Activated CD8-positive, alpha-beta T cell treated with anti-CD3 and anti-CD28 coated beads, Interleukin-2, amount 10 ng/mL, durations not matched to agents 7 days and 5 days (primary cell): ENCODE measurements at regions not wholly inside any gene's neighbourhood (a gene's known extent, or its start where the extent isn't known, plus 50 kb on each side); places are given as distances from the start of the nearest gene placed in this dataset.
"Not testable (repeated sequence)": the region's sequence is repeated elsewhere in the genome, so short reads cannot be mapped to it uniquely, and the experiment has no call there.

Source experiments
- ATAC-seq: fragments of 150-1000 bp; cut with Tn5 transposase; one replicate; pipeline ENCODE4 v1.10.0; 2021; ENCODE audit warnings: moderate library complexity
- CTCF ChIA-PET: fragments of 350-600 bp; sonication (Branson Sonifier 250); formaldehyde crosslinking; loops from one replicate; lab custom pipeline; 2021; ENCODE audit warnings: antibody characterized with exemption; lab: Charles Lee
- POLR2A ChIA-PET: fragments of 350-600 bp; sonication (Branson Sonifier 250); formaldehyde crosslinking; loops from one replicate; lab custom pipeline; 2021; ENCODE audit warnings: antibody characterized with exemption; lab: Charles Lee
- DNase-seq: peaks from one replicate; pipeline ENCODE4 v3.0.0-alpha.2; 2020
- H3K27ac Mint-ChIP-seq: one replicate; pipeline ENCODE4 v1.8.0; 2021; ENCODE audit warnings: mild to moderate bottlenecking, mixed read lengths
- H3K27me3 Mint-ChIP-seq: one replicate; pipeline ENCODE4 v1.8.0; 2021; ENCODE audit warnings: low read depth, mixed read lengths
- H3K36me3 Mint-ChIP-seq: one replicate; pipeline ENCODE4 v1.8.0; 2021; ENCODE audit warnings: low read depth, mixed read lengths
- H3K4me1 Mint-ChIP-seq: one replicate; pipeline ENCODE4 v1.8.0; 2021; ENCODE audit warnings: low read depth, mixed read lengths
- H3K4me3 Mint-ChIP-seq: one replicate; pipeline ENCODE4 v1.8.0; 2021; ENCODE audit warnings: mild to moderate bottlenecking, mixed read lengths
- H3K9me3 Mint-ChIP-seq: one replicate; pipeline ENCODE4 v1.8.0; 2022; ENCODE audit warnings: mixed read lengths; ENCODE audit not compliant: insufficient read depth

DNA sequence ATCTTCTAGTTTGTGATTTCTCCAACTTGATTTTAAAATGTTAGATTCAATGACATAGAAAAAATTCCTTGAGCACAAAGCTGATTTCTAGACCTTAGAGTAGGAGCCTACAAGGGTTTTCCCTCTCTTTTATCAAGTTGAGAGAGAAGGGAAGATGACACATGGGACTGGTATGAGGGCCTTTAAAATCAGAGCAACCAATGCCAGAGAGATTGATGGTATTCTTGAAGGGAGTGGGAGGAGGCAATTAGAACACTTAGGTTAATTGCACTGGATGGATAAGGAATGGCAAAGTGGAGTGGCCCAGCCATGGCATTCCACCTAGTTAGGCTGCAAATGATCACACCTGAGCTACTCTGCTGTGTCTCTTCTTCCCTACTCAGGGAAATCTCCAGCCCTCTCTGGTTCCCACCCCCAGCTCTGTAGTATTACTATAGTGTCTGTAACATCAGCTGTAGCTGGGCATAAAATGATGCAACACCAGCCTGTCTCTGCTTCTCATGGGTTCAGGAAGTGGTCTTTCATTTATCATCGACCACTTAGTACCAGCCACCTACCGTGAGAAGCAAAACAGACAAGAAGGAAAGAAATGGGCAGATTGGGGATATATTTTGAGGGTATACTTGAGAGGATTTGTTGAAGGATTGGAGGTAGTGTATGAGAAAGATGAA, 333.6 kb downstream of the DLEU7 start:
- Mint-ChIP-seq H3K27me3 (peaks cover 4% of the 10 kb centered on the region), H3K36me3 (no peaks in the 10 kb centered on the region), H3K27ac (no peak overlapping the region), H3K4me3 (no peak overlapping the region), H3K9me3 (no peaks in the 10 kb centered on the region), H3K4me1 (peaks cover 2% of the 10 kb centered on the region)
- ChIA-PET CTCF (no interaction called here), POLR2A (no interaction called here)
- ATAC-seq (no peak), DNase-seq (no peak)

DNA sequence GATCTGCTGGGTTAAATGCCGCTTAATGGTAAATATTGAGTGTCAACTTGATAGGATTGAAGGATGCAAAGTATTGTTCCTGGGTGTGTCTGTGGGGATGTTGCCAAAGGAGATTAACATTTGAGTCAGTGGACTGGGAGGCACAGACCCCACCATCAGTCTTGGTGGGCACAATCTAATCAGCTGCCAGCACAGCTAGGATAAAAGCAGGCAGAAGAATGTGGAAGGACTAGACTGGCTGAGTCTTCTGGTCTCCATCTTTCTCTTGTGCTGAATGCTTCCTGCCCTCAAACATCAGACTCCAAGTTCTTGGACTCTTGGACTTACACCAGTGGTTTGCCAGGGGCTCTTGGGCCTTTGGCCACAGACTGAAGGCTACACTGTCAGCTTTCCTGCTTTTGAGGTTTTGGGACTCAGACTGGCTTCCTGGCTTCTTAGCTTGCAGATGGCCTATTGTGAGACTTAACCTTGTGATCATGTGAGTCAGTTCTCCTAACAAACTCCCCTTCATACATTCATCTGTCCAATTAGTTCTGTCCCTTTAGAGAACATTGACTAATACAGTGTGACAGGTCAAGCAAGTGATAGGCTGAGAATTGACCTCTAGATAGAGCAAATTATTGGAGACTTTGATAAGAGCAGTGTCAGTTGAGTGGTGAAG, 332.5 kb downstream of the DLEU7 start:
- H3K36me3 Mint-ChIP-seq, H3K27ac Mint-ChIP-seq, ATAC-seq, H3K27me3 Mint-ChIP-seq, H3K4me1 Mint-ChIP-seq, H3K4me3 Mint-ChIP-seq, DNase-seq, CTCF ChIA-PET, H3K9me3 Mint-ChIP-seq: not testable (repeated sequence)
- POLR2A ChIA-PET: interaction anchor here (1.4 kb wide), 1 partner anchor 718 kb away, joined by 3 read pairs; no protein-coding TSS in a partner anchor

DNA sequence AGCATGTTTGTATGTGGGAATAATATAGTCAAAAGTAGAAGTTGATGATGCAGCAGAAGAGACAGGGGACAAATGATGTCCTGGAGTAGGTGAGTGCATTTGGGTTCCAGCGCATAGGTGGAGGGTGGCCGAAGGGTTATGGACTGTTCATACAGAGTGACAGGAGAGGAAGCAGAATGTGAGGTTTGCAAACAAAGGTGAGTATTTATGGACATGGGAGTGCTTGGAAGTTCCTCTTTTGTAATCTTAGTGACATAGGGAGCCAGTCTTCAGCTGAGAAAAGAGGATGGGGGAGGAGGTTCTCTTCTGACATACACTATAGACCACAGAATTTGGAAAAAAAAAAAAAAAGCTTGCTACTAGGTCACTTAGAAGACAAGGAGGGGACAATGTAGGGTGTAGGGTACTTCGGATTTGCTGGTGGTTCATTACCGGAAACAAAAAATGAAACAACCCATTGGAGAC, 331.6 kb downstream of the DLEU7 start:
- Mint-ChIP-seq H3K27me3 (no peaks in the 10 kb centered on the region), H3K36me3 (no peaks in the 10 kb centered on the region), H3K27ac (no peak overlapping the region), H3K4me3 (no peak overlapping the region), H3K4me1 (peaks cover 2% of the 10 kb centered on the region), H3K9me3 (no peaks in the 10 kb centered on the region)
- peak; percentile 70 for ATAC-seq
- CTCF ChIA-PET: interaction anchor here (0.7 to 2.1 kb wide), 7 partner anchors 15 to 557 kb away, joined by 3 to 16 read pairs (median 3); no protein-coding TSS in a partner anchor
- no peak for DNase-seq
- POLR2A ChIA-PET: interaction anchor here (1.0 to 1.9 kb wide), 4 partner anchors 84 to 719 kb away, joined by 3 to 5 read pairs (median 4); no protein-coding TSS in a partner anchor

DNA sequence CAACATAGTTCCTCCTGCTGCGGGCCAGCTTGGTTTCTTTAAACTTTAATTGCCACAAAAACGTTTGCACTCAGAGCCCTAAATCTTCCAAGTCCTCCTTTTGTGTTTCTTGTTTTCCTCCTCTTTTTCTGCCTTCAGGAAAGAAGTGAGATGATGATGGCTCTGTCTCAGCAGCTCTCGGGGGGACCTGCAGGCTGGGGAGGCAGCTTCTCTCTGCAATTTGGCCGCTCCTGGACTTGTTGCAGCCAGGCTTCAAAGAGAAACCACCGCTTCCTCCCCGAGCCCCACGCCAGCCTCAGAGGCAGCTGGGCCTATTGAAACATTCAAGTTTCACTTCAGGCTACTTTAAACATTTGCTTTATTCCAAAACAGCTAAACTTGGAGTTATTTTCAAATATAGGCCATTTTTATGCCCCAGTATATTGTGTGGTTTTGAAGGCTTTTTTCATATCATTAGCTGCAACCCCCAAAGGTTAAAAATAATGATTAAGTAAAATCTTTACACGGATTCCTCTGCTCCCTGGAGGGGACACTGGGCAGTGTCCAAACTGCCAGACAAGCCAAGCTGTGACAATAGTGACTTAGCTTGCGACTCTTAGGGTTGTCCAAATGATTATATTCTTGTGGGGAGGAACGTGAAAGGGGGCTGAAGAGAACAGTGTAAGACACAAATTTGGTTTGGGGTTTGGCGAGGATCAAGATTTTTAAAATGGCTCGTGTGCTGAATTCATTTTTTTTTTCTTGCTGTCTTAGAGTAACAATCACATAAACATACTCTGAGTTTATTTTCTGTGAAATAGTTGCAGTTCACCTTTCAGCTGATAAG, 330.8 kb downstream of the DLEU7 start:
- H3K27me3 Mint-ChIP-seq: no peaks in the 10 kb centered on the region
- ChIA-PET CTCF (interaction anchor here (0.7 to 2.1 kb wide), 8 partner anchors 14 to 557 kb away, joined by 3 to 16 read pairs (median 3); no protein-coding TSS in a partner anchor), POLR2A (interaction anchor here (0.5 to 1.9 kb wide), 10 partner anchors 10 to 720 kb away, joined by 3 to 5 read pairs (median 3); no protein-coding TSS in a partner anchor)
- no peaks in the 10 kb centered on the region for H3K36me3 Mint-ChIP-seq
- H3K9me3 Mint-ChIP-seq: no peaks in the 10 kb centered on the region
- peaks cover 6% of the 10 kb centered on the region for H3K4me1 Mint-ChIP-seq
- DNase-seq: peak; percentile 78
- peak; percentile 93 for ATAC-seq
- H3K27ac Mint-ChIP-seq: no peak overlapping the region
- H3K4me3 Mint-ChIP-seq: no peak overlapping the region

DNA sequence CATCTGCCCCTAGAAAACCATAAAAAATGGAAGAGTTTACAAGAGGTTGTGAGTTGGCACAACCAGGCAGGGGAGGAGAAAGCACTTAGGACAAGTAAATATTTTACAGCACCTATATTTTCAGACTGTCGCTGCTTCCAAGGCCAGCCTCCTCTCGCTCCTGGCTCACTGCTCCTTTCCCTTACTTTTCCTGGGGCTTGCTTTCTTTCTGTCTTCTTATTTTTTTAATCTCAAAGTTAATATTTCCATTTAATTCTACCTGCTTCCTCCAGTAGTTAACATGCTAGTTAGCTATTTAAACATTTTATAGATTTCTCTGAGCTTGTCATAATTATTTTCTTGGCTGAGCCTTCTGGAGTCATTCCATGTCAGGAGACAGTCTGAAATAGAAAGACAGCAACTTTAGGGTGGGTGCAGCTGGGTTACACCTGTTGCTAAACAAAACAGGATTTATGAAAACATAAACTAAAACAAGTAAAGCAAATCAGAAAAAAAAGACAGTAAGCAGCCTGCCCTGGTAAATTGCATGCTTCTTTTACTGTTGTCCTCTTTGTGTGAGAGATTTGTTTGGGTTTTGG, 330.1 kb downstream of the DLEU7 start:
- no peak overlapping the region for H3K4me3 Mint-ChIP-seq
- H3K27ac Mint-ChIP-seq: no peak overlapping the region
- no peaks in the 10 kb centered on the region for H3K9me3 Mint-ChIP-seq
- no peak for ATAC-seq
- CTCF ChIA-PET: interaction anchor here (0.8 to 2.1 kb wide), 4 partner anchors 287 to 399 kb away, joined by 3 to 16 read pairs (median 4); no protein-coding TSS in a partner anchor
- no peak for DNase-seq
- no peaks in the 10 kb centered on the region for H3K27me3 Mint-ChIP-seq
- POLR2A ChIA-PET: interaction anchor here (0.8 to 1.9 kb wide), 5 partner anchors 9 to 516 kb away, joined by 3 to 5 read pairs (median 4); no protein-coding TSS in a partner anchor
- no peaks in the 10 kb centered on the region for H3K36me3 Mint-ChIP-seq
- peaks cover 11% of the 10 kb centered on the region for H3K4me1 Mint-ChIP-seq

DNA sequence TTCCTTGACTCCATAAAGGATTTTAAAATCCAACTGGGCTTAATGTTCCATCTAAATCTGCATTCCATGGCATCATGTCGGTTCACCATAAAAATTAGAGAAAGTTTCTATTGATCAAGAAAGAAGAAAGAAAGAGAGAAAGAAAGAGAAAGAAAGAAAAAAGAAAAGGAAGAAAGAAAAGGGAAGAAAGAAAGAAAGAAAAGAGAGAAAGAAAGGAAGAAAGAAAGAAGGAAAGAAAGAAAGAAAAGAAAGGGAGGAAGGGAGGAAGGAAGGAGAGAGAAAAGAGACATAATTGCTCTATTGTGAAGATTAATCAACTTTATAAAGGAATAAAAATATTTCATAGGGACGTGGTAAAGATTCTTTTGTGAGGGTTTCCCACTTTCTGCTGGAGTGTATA, 329.2 kb downstream of the DLEU7 start:
- Mint-ChIP-seq H3K27me3 (no peaks in the 10 kb centered on the region), H3K36me3 (no peaks in the 10 kb centered on the region), H3K4me1 (peaks cover 19% of the 10 kb centered on the region), H3K27ac (no peak overlapping the region), H3K4me3 (no peak overlapping the region), H3K9me3 (no peaks in the 10 kb centered on the region)
- ATAC-seq (no peak), DNase-seq (no peak)
- CTCF ChIA-PET: interaction anchor here (0.8 kb wide), 1 partner anchor 287 kb away, joined by 3 read pairs; no protein-coding TSS in a partner anchor
- POLR2A ChIA-PET: no interaction called here

DNA sequence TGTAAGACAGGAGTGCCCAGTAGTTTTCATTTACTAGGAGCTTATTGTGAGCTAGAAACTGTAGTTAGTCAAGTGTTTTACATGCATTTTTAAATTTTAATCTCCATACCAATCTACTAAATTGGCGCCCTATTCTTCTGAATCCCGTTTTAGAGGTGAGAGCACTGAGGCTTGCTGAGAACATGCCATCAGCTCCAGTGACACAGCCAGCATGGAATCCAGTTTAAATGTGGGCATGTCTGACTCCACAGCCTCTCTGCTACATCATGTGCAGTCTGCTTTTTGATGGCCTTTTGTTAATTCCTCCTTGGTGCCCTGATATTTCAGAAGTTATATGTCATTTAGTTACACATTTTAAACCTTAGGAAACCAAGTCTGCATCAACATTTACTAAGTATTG, 325.4 kb downstream of the DLEU7 start:
- ATAC-seq: no peak
- no peaks in the 10 kb centered on the region for H3K9me3 Mint-ChIP-seq
- no peak for DNase-seq
- H3K36me3 Mint-ChIP-seq: no peaks in the 10 kb centered on the region
- peaks cover 14% of the 10 kb centered on the region for H3K27me3 Mint-ChIP-seq
- H3K27ac Mint-ChIP-seq: no peak overlapping the region
- H3K4me1 Mint-ChIP-seq: peaks cover 18% of the 10 kb centered on the region
- CTCF ChIA-PET: interaction anchor here (1.7 kb wide), 1 partner anchor 8 kb away, joined by 4 read pairs; no protein-coding TSS in a partner anchor
- no peak overlapping the region for H3K4me3 Mint-ChIP-seq
- POLR2A ChIA-PET: no interaction called here

DNA sequence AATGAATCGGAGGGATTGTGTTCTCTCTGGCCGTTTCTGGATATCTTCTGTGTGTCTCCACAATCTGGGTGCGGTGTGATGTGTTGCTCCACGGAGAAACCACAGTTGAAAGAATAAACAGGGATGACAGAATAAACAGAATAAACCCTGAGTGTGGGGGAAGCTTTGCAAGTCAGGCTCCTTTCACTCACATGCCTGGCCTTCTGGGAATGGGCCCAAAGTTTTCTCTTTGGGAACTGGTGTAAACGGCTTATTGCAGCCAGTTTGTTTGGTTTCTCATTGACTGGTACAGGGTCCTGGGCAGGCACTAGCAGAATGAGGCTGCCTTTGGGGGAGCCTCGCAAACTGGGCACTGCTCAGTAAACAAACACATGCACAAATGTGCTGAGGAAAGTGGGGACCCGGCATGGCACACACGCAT, 324.7 kb downstream of the DLEU7 start:
- H3K36me3 Mint-ChIP-seq: no peaks in the 10 kb centered on the region
- H3K4me1 Mint-ChIP-seq: peaks cover 18% of the 10 kb centered on the region
- no peak overlapping the region for H3K27ac Mint-ChIP-seq
- ChIA-PET POLR2A (no interaction called here), CTCF (no interaction called here)
- no peaks in the 10 kb centered on the region for H3K9me3 Mint-ChIP-seq
- no peak overlapping the region for H3K4me3 Mint-ChIP-seq
- no peak for DNase-seq
- peaks cover 14% of the 10 kb centered on the region for H3K27me3 Mint-ChIP-seq
- ATAC-seq: no peak

DNA sequence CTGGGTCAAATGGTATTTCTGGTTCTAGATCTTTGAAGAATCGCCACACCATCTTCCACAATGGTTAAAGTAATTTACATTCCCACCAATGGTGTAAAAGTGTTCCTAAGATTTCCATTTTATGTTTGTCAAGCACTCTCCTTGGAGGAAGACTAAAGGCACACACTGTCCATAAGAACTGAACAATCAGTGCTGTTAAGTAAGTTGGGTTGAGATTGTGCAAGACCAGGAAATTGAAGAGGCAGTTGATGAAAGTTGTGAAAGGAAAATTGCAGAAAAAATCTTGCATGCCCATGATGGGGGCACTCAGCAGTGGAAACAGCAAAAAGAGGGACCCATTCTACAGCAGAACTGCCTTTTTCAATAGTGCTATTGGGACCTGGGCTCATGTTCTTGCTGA, 323.6 kb downstream of the DLEU7 start:
- H3K36me3 Mint-ChIP-seq: no peaks in the 10 kb centered on the region
- H3K9me3 Mint-ChIP-seq: no peaks in the 10 kb centered on the region
- peaks cover 18% of the 10 kb centered on the region for H3K4me1 Mint-ChIP-seq
- peaks cover 14% of the 10 kb centered on the region for H3K27me3 Mint-ChIP-seq
- ChIA-PET CTCF (no interaction called here), POLR2A (no interaction called here)
- H3K4me3 Mint-ChIP-seq: no peak overlapping the region
- ATAC-seq: no peak
- H3K27ac Mint-ChIP-seq: no peak overlapping the region
- DNase-seq: no peak

DNA sequence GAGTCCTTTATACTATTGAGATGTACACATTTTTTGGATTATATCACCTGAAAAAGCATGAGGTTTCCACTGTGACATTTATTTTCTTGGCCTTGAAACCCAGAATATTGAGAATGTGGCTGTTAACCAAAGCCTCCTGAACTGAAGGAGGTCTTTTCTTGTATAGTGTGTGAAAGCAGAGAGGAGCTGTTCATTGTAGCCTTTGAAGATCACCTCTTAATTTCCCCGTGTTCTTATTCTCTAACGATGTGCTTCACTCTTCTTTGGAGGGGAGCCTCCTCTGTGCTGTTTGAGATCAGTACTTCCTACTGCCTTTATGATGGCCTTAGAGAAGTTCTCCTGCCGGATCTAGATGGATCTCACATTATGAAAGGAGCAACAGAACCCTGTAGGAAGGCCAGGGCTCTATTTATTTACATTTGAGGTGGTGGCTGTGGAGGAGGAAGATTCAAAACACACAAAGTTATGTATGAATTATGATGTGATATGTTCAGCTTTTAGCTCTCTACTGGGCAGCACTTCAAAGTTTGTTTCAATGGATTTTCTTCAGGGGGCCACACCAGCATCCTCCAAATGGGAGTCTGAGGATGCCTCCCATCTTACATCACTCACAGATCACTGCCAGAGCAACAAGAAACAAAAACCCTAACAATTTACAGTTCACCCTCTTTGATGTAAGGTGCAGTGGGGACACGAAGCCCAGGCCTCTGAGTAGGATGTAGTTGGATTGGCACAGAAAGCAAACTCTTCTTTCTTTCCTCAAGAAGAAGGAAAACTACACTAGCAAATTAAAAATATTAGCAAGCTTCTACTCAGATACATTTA, 322.3 kb downstream of the DLEU7 start:
- DNase-seq: no peak
- CTCF ChIA-PET: interaction anchor here (1.3 kb wide), 1 partner anchor 545 kb away, joined by 3 read pairs; no protein-coding TSS in a partner anchor
- no peak overlapping the region for H3K4me3 Mint-ChIP-seq
- H3K27ac Mint-ChIP-seq: no peak overlapping the region
- POLR2A ChIA-PET: no interaction called here
- peaks cover 14% of the 10 kb centered on the region for H3K27me3 Mint-ChIP-seq
- H3K36me3 Mint-ChIP-seq: no peaks in the 10 kb centered on the region
- no peak for ATAC-seq
- H3K9me3 Mint-ChIP-seq: no peaks in the 10 kb centered on the region
- peaks cover 19% of the 10 kb centered on the region for H3K4me1 Mint-ChIP-seq
